Hepatocyte (in vitro differentiated cells): ENCODE measurements at regions not wholly inside any gene's neighbourhood (a gene's known extent, or its start where the extent isn't known, plus 50 kb on each side); places are given as distances from the start of the nearest gene placed in this dataset.
"Not testable (repeated sequence)": the region's sequence is repeated elsewhere in the genome, so short reads cannot be mapped to it uniquely, and the experiment has no call there.

Source experiments
- DNase-seq: peaks from one replicate; pipeline ENCODE4 v3.0.0-alpha.2; 2016; ENCODE audit warnings: low spot score
- H2AFZ ChIP-seq: fragments of 200-600 bp; sonication (generic); 2 replicates; pipeline ENCODE4 v1.6.0; 2016; ENCODE audit warnings: antibody characterized with exemption, mild to moderate bottlenecking
- H3K27ac ChIP-seq: fragments of 200-600 bp; sonication (generic); 2 replicates; pipeline ENCODE4 v1.5.1; 2016; ENCODE audit warnings: mild to moderate bottlenecking
- H3K27me3 ChIP-seq: fragments of 200-600 bp; sonication (generic); 2 replicates; pipeline ENCODE4 v1.6.1; 2016
- H3K36me3 ChIP-seq: fragments of 200-600 bp; sonication (generic); replicated peaks from 2 replicates; pipeline ENCODE4 v1.5.1; 2016; ENCODE audit warnings: low read depth; ENCODE audit not compliant: insufficient read depth
- H3K4me1 ChIP-seq: fragments of 200-600 bp; sonication (generic); 2 replicates; pipeline ENCODE4 v1.5.1; 2016; ENCODE audit warnings: mild to moderate bottlenecking, moderate library complexity; ENCODE audit not compliant: insufficient read depth
- H3K4me2 ChIP-seq: fragments of 200-600 bp; sonication (generic); 2 replicates; pipeline ENCODE4 v1.6.0; 2016
- H3K4me3 ChIP-seq: fragments of 200-600 bp; sonication (generic); 2 replicates; pipeline ENCODE4 v1.5.1; 2016; ENCODE audit warnings: mild to moderate bottlenecking
- H3K79me2 ChIP-seq: fragments of 200-600 bp; sonication (generic); 2 replicates; pipeline ENCODE4 v1.6.0; 2017; ENCODE audit warnings: mild to moderate bottlenecking
- H3K9me2 ChIP-seq: fragments of 200-600 bp; sonication (generic); replicated peaks from 2 replicates; pipeline ENCODE4 v1.6.0; 2017; ENCODE audit warnings: mild to moderate bottlenecking; ENCODE audit not compliant: insufficient read depth
- H3K9me3 ChIP-seq: fragments of 200-600 bp; sonication (generic); 2 replicates; pipeline ENCODE4 v1.5.1; 2016; ENCODE audit warnings: low read depth, mild to moderate bottlenecking
- H4K20me1 ChIP-seq: fragments of 200-600 bp; sonication (generic); 2 replicates; pipeline ENCODE4 v1.6.0; 2016; ENCODE audit warnings: mild to moderate bottlenecking; ENCODE audit not compliant: insufficient read depth, poor library complexity, severe bottlenecking
- CTCF ChIP-seq: fragments of 200-600 bp; sonication (generic); IDR thresholded peaks from 2 replicates; pipeline ENCODE4 v1.5.1; 2016; ENCODE audit warnings: antibody characterized with exemption, mild to moderate bottlenecking; ENCODE audit not compliant: poor library complexity
- EZH2 ChIP-seq: fragments of 200-600 bp; sonication (generic); IDR thresholded peaks from 2 replicates; pipeline ENCODE4 v1.6.1; 2016; ENCODE audit warnings: antibody characterized with exemption, mild to moderate bottlenecking, borderline replicate concordance
- EZH2phosphoT487 ChIP-seq: fragments of 200-600 bp; sonication (generic); IDR thresholded peaks from one replicate; pipeline ENCODE4 v1.6.1; 2018; ENCODE audit warnings: antibody characterized with exemption, mild to moderate bottlenecking, low read depth, moderate library complexity; ENCODE audit not compliant: unreplicated experiment, severe bottlenecking
- WGBS: methylation state at CpG from one replicate; pipeline ENCODE4 v1.1.6; 2016; ENCODE audit warnings: low lambda C conversion rate; ENCODE audit errors: missing lambda C conversion rate; 5-methylcytosine and 5-hydroxymethylcytosine counted together

- no peaks in the 10 kb centered on the region for H3K4me1 ChIP-seq
- no peak overlapping the region for H3K4me3 ChIP-seq
- no peak for TF ChIP-seq EZH2
- TF ChIP-seq EZH2phosphoT487, result no peak
- no peak for TF ChIP-seq CTCF
- 90% methylated on average over 2 of the region's 2 CpGs for WGBS
- H3K9me3 ChIP-seq, result no peaks in the 10 kb centered on the region
- H4K20me1 ChIP-seq, result no peaks in the 10 kb centered on the region
- H3K36me3 ChIP-seq, result no peaks in the 10 kb centered on the region
- H3K27ac ChIP-seq, result no peak overlapping the region
- no peaks in the 10 kb centered on the region for H3K27me3 ChIP-seq
- no peak overlapping the region for H2AFZ ChIP-seq
- no peak overlapping the region for H3K4me2 ChIP-seq
- DNase-seq, result no peak
- H3K79me2 ChIP-seq, result no peaks in the 10 kb centered on the region
- H3K9me2 ChIP-seq, result no peaks in the 10 kb centered on the region
Observed at GRCh38 chr4:134085496-134085895, 116.1 kb downstream of the PABPC4L start.

GRCh38 chr4:134079085-134079484 is 122.5 kb downstream of the PABPC4L start:
- H2AFZ ChIP-seq, H3K4me2 ChIP-seq, H4K20me1 ChIP-seq, H3K36me3 ChIP-seq, H3K27ac ChIP-seq, H3K4me3 ChIP-seq, H3K27me3 ChIP-seq, H3K9me3 ChIP-seq, H3K79me2 ChIP-seq, H3K9me2 ChIP-seq, H3K4me1 ChIP-seq, DNase-seq: not testable (repeated sequence)
- 97% methylated on average over 15 of the region's 15 CpGs for WGBS

GRCh38 chr4:134078230-134078914 is 123.2 kb downstream of the PABPC4L start:
- H3K27ac ChIP-seq, result no peak overlapping the region
- WGBS, result 84% methylated on average over 11 of the region's 11 CpGs
- H3K9me2 ChIP-seq, result no peaks in the 10 kb centered on the region
- H4K20me1 ChIP-seq, result no peaks in the 10 kb centered on the region
- no peak overlapping the region for H3K4me3 ChIP-seq
- no peak for DNase-seq
- no peaks in the 10 kb centered on the region for H3K79me2 ChIP-seq
- no peak overlapping the region for H2AFZ ChIP-seq
- no peaks in the 10 kb centered on the region for H3K9me3 ChIP-seq
- no peak for TF ChIP-seq EZH2phosphoT487
- TF ChIP-seq EZH2, result no peak
- TF ChIP-seq CTCF, result no peak
- no peaks in the 10 kb centered on the region for H3K36me3 ChIP-seq
- H3K4me1 ChIP-seq, result no peaks in the 10 kb centered on the region
- no peaks in the 10 kb centered on the region for H3K27me3 ChIP-seq
- no peak overlapping the region for H3K4me2 ChIP-seq

GRCh38 chr4:134073711-134074110 is 127.9 kb downstream of the PABPC4L start:
- TF ChIP-seq EZH2, result no peak
- no peak for TF ChIP-seq EZH2phosphoT487
- TF ChIP-seq CTCF, result no peak
- Histone ChIP-seq H4K20me1 (no peaks in the 10 kb centered on the region), H3K36me3 (no peaks in the 10 kb centered on the region), H3K4me1 (no peaks in the 10 kb centered on the region), H3K27ac (no peak overlapping the region), H3K27me3 (no peaks in the 10 kb centered on the region), H3K79me2 (no peaks in the 10 kb centered on the region), H2AFZ (no peak overlapping the region), H3K4me2 (no peak overlapping the region), H3K9me3 (no peaks in the 10 kb centered on the region), H3K4me3 (no peak overlapping the region), H3K9me2 (no peaks in the 10 kb centered on the region)
- WGBS, result 92% methylated on average over 2 of the region's 2 CpGs
- no peak for DNase-seq
